Panc1 (cell line): ENCODE measurements at regions not wholly inside any gene's neighbourhood (a gene's known extent, or its start where the extent isn't known, plus 50 kb on each side); places are given as distances from the start of the nearest gene placed in this dataset.
"Not testable (repeated sequence)": the region's sequence is repeated elsewhere in the genome, so short reads cannot be mapped to it uniquely, and the experiment has no call there.

Experiments used
- ATAC-seq: fragments of 200-7000 bp; cut with Tn5 transposase; 2 replicates; pipeline ENCODE4 v1.9.1; 2020; ENCODE audit warnings: mild to moderate bottlenecking, moderate library complexity
- BruUV-seq: library from RNA; stranded (reverse); fragments of 400-500 nt; replicated peaks from 2 replicates; lab custom pipeline; 2021; lab: Mats Ljungman, UMichigan
- CTCF ChIA-PET: fragments of 300-600 bp; sonication (Branson Sonifier 250); formaldehyde crosslinking; loops from one replicate; lab custom pipeline; 2022; ENCODE audit warnings: antibody characterized with exemption; lab: Charles Lee
- POLR2A ChIA-PET: fragments of 300-600 bp; sonication (Branson Sonifier 250); formaldehyde crosslinking; loops from one replicate; lab custom pipeline; 2022; ENCODE audit warnings: antibody characterized with exemption; lab: Charles Lee
- DNase-seq: peaks from one replicate; pipeline ENCODE4 v3.0.0-alpha.2; 2010; ENCODE audit warnings: low read depth, low spot score
- H3K27ac ChIP-seq: 2 replicates; pipeline ENCODE4 v1.5.1; 2011; ENCODE audit warnings: mild to moderate bottlenecking, low read length, inconsistent platforms
- H3K27me3 ChIP-seq: fragments of 200-500 bp; sonication (Bioruptor generic); 2 replicates; pipeline ENCODE4 v1.6.0; 2014; ENCODE audit warnings: low read length, inconsistent platforms; ENCODE audit not compliant: control insufficient read depth, insufficient read depth
- H3K36me3 ChIP-seq: fragments of 200-500 bp; sonication (Bioruptor generic); 2 replicates; pipeline ENCODE4 v1.5.1; 2014; ENCODE audit warnings: inconsistent platforms, mild to moderate bottlenecking, low read length, moderate library complexity; ENCODE audit not compliant: control insufficient read depth, insufficient read depth
- H3K4me1 ChIP-seq: 2 replicates; pipeline ENCODE4 v1.5.1; 2011; ENCODE audit warnings: inconsistent platforms, mild to moderate bottlenecking, low read length, moderate library complexity; ENCODE audit not compliant: control insufficient read depth, insufficient read depth
- H3K4me3 ChIP-seq, 2 experiments: 2 replicates each; pipeline ENCODE4 v1.5.1; 2011 to 2012; ENCODE audit warnings: low read depth in 2 of 2, low read length in 2 of 2, mild to moderate bottlenecking in 2 of 2, inconsistent platforms in 1 of 2, moderate library complexity in 1 of 2
- H3K9me3 ChIP-seq: fragments of 200-500 bp; sonication (Bioruptor generic); 2 replicates; pipeline ENCODE4 v1.5.1; 2014; ENCODE audit warnings: low read depth, mild to moderate bottlenecking, inconsistent platforms, low read length, moderate library complexity; ENCODE audit not compliant: control insufficient read depth, insufficient read depth
- CTCF ChIP-seq: fragments of 450-650 bp; IDR thresholded peaks from 2 replicates; pipeline ENCODE4 v1.5.1; 2017; ENCODE audit warnings: mild to moderate bottlenecking
- POLR2AphosphoS5 ChIP-seq: IDR thresholded peaks from 2 replicates; pipeline ENCODE4 v1.6.1; 2012; ENCODE audit warnings: mild to moderate bottlenecking, low read depth, low read length, moderate library complexity
- REST ChIP-seq, 2 experiments: IDR thresholded peaks; 2 replicates each; pipeline ENCODE4 v1.6.1; 2011 to 2012; ENCODE audit warnings: low read depth in 2 of 2, control low read depth in 1 of 2, low read length in 1 of 2, mild to moderate bottlenecking in 1 of 2, moderate library complexity in 1 of 2; ENCODE audit not compliant: insufficient read depth in 1 of 2
- SIN3A ChIP-seq: IDR thresholded peaks from 2 replicates; pipeline ENCODE4 v1.6.1; 2012; ENCODE audit warnings: low read depth, mild to moderate bottlenecking, low read length, moderate library complexity, borderline replicate concordance; ENCODE audit not compliant: insufficient read depth
- TCF7L2 ChIP-seq: IDR thresholded peaks from 2 replicates; pipeline ENCODE4 v1.6.1; 2011; ENCODE audit warnings: mild to moderate bottlenecking, low read depth, low read length, inconsistent platforms
- in situ Hi-C: cut with HindIII; loops from 2 replicates; pipeline ENCODE4 v1.10.0; 2016; ENCODE audit warnings: low sequenced_read_pairs, low pct_unique_long_range_greater_than_20kb
- intact Hi-C: fragments of 100-400 bp; cut with micrococcal nuclease; formaldehyde crosslinking; loops from one replicate; pipeline ENCODE4 v1.10.0; 2022; ENCODE audit not compliant: unreplicated experiment

GRCh38 chr9:36462245-36462644 lies 62.2 kb upstream of the RNF38 start:
- no TSS peak for BruUV-seq
- H3K27ac ChIP-seq = no peak overlapping the region
- CTCF ChIA-PET = interaction anchor here (0.6 to 1.1 kb wide), 2 partner anchors 12 to 639 kb away, joined by 3 read pairs; no protein-coding TSS in a partner anchor
- no peaks in the 10 kb centered on the region for H3K36me3 ChIP-seq
- POLR2A ChIA-PET = interaction anchor here (0.7 kb wide), 1 partner anchor 89 kb away, joined by 8 read pairs; no protein-coding TSS in a partner anchor
- DNase-seq (no peak), ATAC-seq (0 out of 2 replicates have a peak, but pooled peaks have one; percentile 24)
- no peaks in the 10 kb centered on the region for H3K27me3 ChIP-seq
- intact Hi-C loops (no loop called here), in situ Hi-C loops (no loop called here)
- H3K4me3 ChIP-seq = no peak overlapping the region
- no peaks in the 10 kb centered on the region; the same call in 1 of the 2 replicates for H3K4me1 ChIP-seq
- H3K9me3 ChIP-seq = no peaks in the 10 kb centered on the region
- no peak for TF ChIP-seq SIN3A

- in situ Hi-C loops = no loop called here
- TSS peak; percentile 5 for BruUV-seq
- no peaks in the 10 kb centered on the region for H3K27me3 ChIP-seq
- DNase-seq (no peak), ATAC-seq (no peak)
- CTCF ChIA-PET = interaction anchor here (0.6 to 1.1 kb wide), 4 partner anchors 11 to 92 kb away, joined by 3 to 9 read pairs (median 8); no protein-coding TSS in a partner anchor
- intact Hi-C loops = no loop called here
- no peak overlapping the region for H3K27ac ChIP-seq
- H3K4me3 ChIP-seq = no peak overlapping the region
- POLR2A ChIA-PET = interaction anchor here (0.6 kb wide), 1 partner anchor 46 kb away, joined by 7 read pairs; no protein-coding TSS in a partner anchor
- no peak for TF ChIP-seq POLR2AphosphoS5
- TF ChIP-seq TCF7L2 = no peak
- TF ChIP-seq SIN3A = no peak
- TF ChIP-seq REST (IDR thresholded peaks at IDR 0.05; ENCODE audit: insufficient read depth in 1 of 2, low read depth in 2 of 2, low read length in 1 of 2) = no peak
- TF ChIP-seq CTCF = no peak
- no peaks in the 10 kb centered on the region for H3K9me3 ChIP-seq
- H3K4me1 ChIP-seq = peaks cover 6% of the 10 kb centered on the region
- H3K36me3 ChIP-seq = no peaks in the 10 kb centered on the region
Observed at GRCh38 chr9:36461323-36461722, 61.3 kb upstream of the RNF38 start.

GRCh38 chr9:36458430-36458915 lies 58.4 kb upstream of the RNF38 start:
- in situ Hi-C loops, H3K27me3 ChIP-seq, H3K4me1 ChIP-seq, H3K27ac ChIP-seq, ATAC-seq, POLR2A ChIA-PET, H3K4me3 ChIP-seq, DNase-seq, H3K36me3 ChIP-seq, BruUV-seq, H3K9me3 ChIP-seq: not testable (repeated sequence)
- CTCF ChIA-PET = interaction anchor here (2.5 kb wide), 1 partner anchor 51 kb away, joined by 9 read pairs; no protein-coding TSS in a partner anchor
- intact Hi-C loops = loop anchor here (10.0 kb wide), 1 partner anchor 96 kb away; no protein-coding TSS in a partner anchor
